T-cell (primary cell): ENCODE measurements at regions not wholly inside any gene's neighbourhood (a gene's known extent, or its start where the extent isn't known, plus 50 kb on each side); places are given as distances from the start of the nearest gene placed in this dataset.

Experiments
- ATAC-seq, 4 experiments: fragments of 200-7000 bp in 3 of 4; fragments of 150-1000 bp in 1 of 4; cut with Tn5 transposase; replicated peaks in 1 of 4; 1 replicate in 3 of 4; 2 replicates in 1 of 4; pipeline ENCODE4 v1.10.0; 2021; ENCODE audit warnings: moderate library complexity in 3 of 4, mild to moderate bottlenecking in 2 of 4, moderate number of reproducible peaks in 1 of 4
- CTCF ChIA-PET, 2 donors: fragments of 300-600 bp; sonication (Branson Sonifier 250); formaldehyde crosslinking; loops; one replicate each; lab custom pipeline; 2022; ENCODE audit warnings: antibody characterized with exemption in 2 of 2; lab: Charles Lee
- POLR2A ChIA-PET, 2 donors: fragments of 300-600 bp; sonication (Branson Sonifier 250); formaldehyde crosslinking; loops; one replicate each; lab custom pipeline; 2022; ENCODE audit warnings: antibody characterized with exemption in 2 of 2; lab: Charles Lee
- DNase-seq, 35 experiments: peaks; one replicate each; pipeline versions ENCODE4 v3.0.0 to v3.0.0-alpha.2; 2013 to 2023
- H3K27ac ChIP-seq: one replicate; pipeline ENCODE4 v1.5.1; 2013; ENCODE audit warnings: low read length
- H3K27me3 ChIP-seq, 2 experiments: replicated peaks in 1 of 2; 1 replicate in 1 of 2; 2 replicates in 1 of 2; pipeline versions ENCODE4 v1.6.1 to v1.7.0; 2013; ENCODE audit warnings: low read length in 1 of 2, mixed read lengths in 1 of 2; ENCODE audit not compliant: control insufficient read depth in 2 of 2, insufficient read depth in 2 of 2; ENCODE audit errors: extremely low read depth in 1 of 2
- H3K36me3 ChIP-seq, 2 donors: 1 replicate in 1 of 2; 2 replicates in 1 of 2; pipeline versions ENCODE4 v1.6.1 to v1.7.0; 2013; ENCODE audit warnings: low read length in 1 of 2; ENCODE audit not compliant: control insufficient read depth in 2 of 2, insufficient read depth in 1 of 2; ENCODE audit errors: extremely low read depth in 1 of 2
- H3K4me1 ChIP-seq, 2 experiments: 1 replicate in 1 of 2; 2 replicates in 1 of 2; pipeline versions ENCODE4 v1.6.1 to v1.7.0; 2013; ENCODE audit warnings: low read length in 2 of 2, mixed read lengths in 1 of 2; ENCODE audit not compliant: insufficient read depth in 2 of 2, control insufficient read depth in 1 of 2; ENCODE audit errors: extremely low read depth in 1 of 2
- H3K4me3 ChIP-seq, 2 donors: 1 replicate in 1 of 2; 2 replicates in 1 of 2; pipeline versions ENCODE4 v1.5.1 to v1.7.0; 2013; ENCODE audit warnings: mild to moderate bottlenecking in 2 of 2, low read length in 1 of 2, moderate library complexity in 1 of 2; ENCODE audit not compliant: control insufficient read depth in 1 of 2; ENCODE audit errors: extremely low read depth in 1 of 2
- H3K9me3 ChIP-seq: 2 replicates; pipeline ENCODE4 v1.7.0; 2013
- H3K27ac Mint-ChIP-seq, 2 donors: one replicate each; pipeline ENCODE4 v1.8.0; 2020 to 2021; ENCODE audit warnings: mild to moderate bottlenecking in 2 of 2, mixed read lengths in 2 of 2
- H3K27me3 Mint-ChIP-seq, 2 donors: one replicate each; pipeline ENCODE4 v1.8.0; 2021 to 2022; ENCODE audit warnings: mixed read lengths in 2 of 2
- H3K36me3 Mint-ChIP-seq: one replicate; pipeline ENCODE4 v1.8.0; 2021; ENCODE audit warnings: mixed read lengths
- H3K4me1 Mint-ChIP-seq, 3 donors: one replicate each; pipeline ENCODE4 v1.8.0; 2020 to 2022; ENCODE audit warnings: mixed read lengths in 3 of 3, mild to moderate bottlenecking in 1 of 3
- H3K4me3 Mint-ChIP-seq, 3 donors: one replicate each; pipeline ENCODE4 v1.8.0; 2020 to 2022; ENCODE audit warnings: mild to moderate bottlenecking in 3 of 3, mixed read lengths in 3 of 3, moderate library complexity in 3 of 3
- H3K9me3 Mint-ChIP-seq, 3 donors: one replicate each; pipeline ENCODE4 v1.8.0; 2020 to 2022; ENCODE audit warnings: mixed read lengths in 3 of 3
- WGBS: methylation state at CpG from one replicate; pipeline ENCODE4 v1.1.5; 2013; ENCODE audit warnings: missing lambda C conversion rate; ENCODE audit not compliant: insufficient coverage; 5-methylcytosine and 5-hydroxymethylcytosine counted together

- Histone ChIP-seq H3K27me3 (peaks cover 13 to 70% of the 10 kb centered on the region in 2 experiments), H3K4me3 (no peak overlapping the region), H3K9me3 (no peaks in the 10 kb centered on the region), H3K36me3 (no peaks in the 10 kb centered on the region), H3K4me1 (no peaks in the 10 kb centered on the region), H3K27ac (no peak overlapping the region)
- DNase-seq (no peak), ATAC-seq (no peak)
- H3K36me3 Mint-ChIP-seq: no peaks in the 10 kb centered on the region
- WGBS: 37% methylated on average over 26 of the region's 31 CpGs
- ChIA-PET POLR2A (no interaction called here), CTCF (no interaction called here)
- no peak overlapping the region for H3K27ac Mint-ChIP-seq
- peaks cover 0 to 5% (median 0%) of the 10 kb centered on the region in 3 donors for H3K4me1 Mint-ChIP-seq
- peaks cover 68 to 71% of the 10 kb centered on the region in 2 donors for H3K27me3 Mint-ChIP-seq
- H3K4me3 Mint-ChIP-seq: peak overlapping the region in 1 of 3 donors; percentile 24
- no peaks in the 10 kb centered on the region for H3K9me3 Mint-ChIP-seq
Observed at GRCh38 chr16:86297866-86298757, 212.2 kb upstream of the FOXF1 start.

GRCh38 chr16:86298758-86299134 lies 211.6 kb upstream of the FOXF1 start:
- 50% methylated on average over 2 of the region's 7 CpGs for WGBS
- Histone ChIP-seq H3K36me3 (no peaks in the 10 kb centered on the region), H3K27me3 (peaks cover 13 to 73% of the 10 kb centered on the region in 2 experiments), H3K27ac (no peak overlapping the region), H3K4me3 (no peak overlapping the region), H3K4me1 (no peaks in the 10 kb centered on the region), H3K9me3 (no peaks in the 10 kb centered on the region)
- no peak for DNase-seq
- Mint-ChIP-seq H3K27ac (no peak overlapping the region), H3K36me3 (no peaks in the 10 kb centered on the region), H3K27me3 (peaks cover 64 to 66% of the 10 kb centered on the region in 2 donors), H3K9me3 (no peaks in the 10 kb centered on the region), H3K4me3 (no peak overlapping the region), H3K4me1 (peaks cover 0 to 5% (median 0%) of the 10 kb centered on the region in 3 donors)
- ChIA-PET POLR2A (no interaction called here), CTCF (no interaction called here)
- no peak for ATAC-seq

GRCh38 chr16:86299882-86300610 lies 210.3 kb upstream of the FOXF1 start:
- H3K36me3 Mint-ChIP-seq: no peaks in the 10 kb centered on the region
- peaks cover 61 to 66% of the 10 kb centered on the region in 2 donors for H3K27me3 Mint-ChIP-seq
- Histone ChIP-seq H3K4me1 (no peaks in the 10 kb centered on the region), H3K9me3 (no peaks in the 10 kb centered on the region), H3K27me3 (peaks cover 13 to 62% of the 10 kb centered on the region in 2 experiments), H3K4me3 (no peak overlapping the region), H3K27ac (no peak overlapping the region), H3K36me3 (no peaks in the 10 kb centered on the region)
- no peaks in the 10 kb centered on the region for H3K9me3 Mint-ChIP-seq
- CTCF ChIA-PET: no interaction called here
- no peak overlapping the region for H3K4me3 Mint-ChIP-seq
- POLR2A ChIA-PET: interaction anchor here in 1 of 2 donors (0.7 kb wide), 1 partner anchor 486 kb away, joined by 4 read pairs; no protein-coding TSS in a partner anchor
- WGBS: 65% methylated on average over 8 of the region's 18 CpGs
- no peak overlapping the region for H3K27ac Mint-ChIP-seq
- peaks cover 0 to 5% (median 0%) of the 10 kb centered on the region in 3 donors for H3K4me1 Mint-ChIP-seq
- no peak for ATAC-seq
- DNase-seq: no peak

- no peaks in the 10 kb centered on the region for H3K9me3 ChIP-seq
- ATAC-seq (no peak), DNase-seq (no peak)
- H3K4me1 ChIP-seq: no peaks in the 10 kb centered on the region
- Mint-ChIP-seq H3K36me3 (no peaks in the 10 kb centered on the region), H3K9me3 (no peaks in the 10 kb centered on the region), H3K4me1 (peaks cover 0 to 5% (median 0%) of the 10 kb centered on the region in 3 donors), H3K4me3 (no peak overlapping the region), H3K27ac (no peak overlapping the region), H3K27me3 (peaks cover 59 to 63% of the 10 kb centered on the region in 2 donors)
- H3K27ac ChIP-seq: no peak overlapping the region
- 3% methylated on average over 14 of the region's 20 CpGs for WGBS
- no peak overlapping the region for H3K4me3 ChIP-seq
- H3K27me3 ChIP-seq: peaks cover 13 to 54% of the 10 kb centered on the region in 2 experiments
- POLR2A ChIA-PET: no interaction called here
- CTCF ChIA-PET: no interaction called here
- no peaks in the 10 kb centered on the region for H3K36me3 ChIP-seq
Observed at GRCh38 chr16:86300746-86301481, 209.4 kb upstream of the FOXF1 start.

GRCh38 chr16:86302421-86303109 lies 207.8 kb upstream of the FOXF1 start:
- H3K4me3 Mint-ChIP-seq: no peak overlapping the region
- POLR2A ChIA-PET: interaction anchor here in 1 of 2 donors (0.6 kb wide), 1 partner anchor 72 kb away, joined by 4 read pairs; no protein-coding TSS in a partner anchor
- CTCF ChIA-PET: no interaction called here
- Histone ChIP-seq H3K4me1 (no peaks in the 10 kb centered on the region), H3K27me3 (peaks cover 13 to 38% of the 10 kb centered on the region in 2 experiments), H3K9me3 (no peaks in the 10 kb centered on the region), H3K27ac (no peak overlapping the region), H3K4me3 (no peak overlapping the region), H3K36me3 (no peaks in the 10 kb centered on the region)
- peaks cover 0 to 5% (median 0%) of the 10 kb centered on the region in 3 donors for H3K4me1 Mint-ChIP-seq
- H3K27ac Mint-ChIP-seq: no peak overlapping the region
- H3K36me3 Mint-ChIP-seq: no peaks in the 10 kb centered on the region
- peaks cover 55 to 59% of the 10 kb centered on the region in 2 donors for H3K27me3 Mint-ChIP-seq
- no peaks in the 10 kb centered on the region for H3K9me3 Mint-ChIP-seq
- 94% methylated on average over 3 of the region's 11 CpGs for WGBS
- no peak for DNase-seq
- ATAC-seq: no peak
